PC-9 (cell line): ENCODE measurements at regions not wholly inside any gene's neighbourhood (a gene's known extent, or its start where the extent isn't known, plus 50 kb on each side); places are given as distances from the start of the nearest gene placed in this dataset.

Source experiments
- BruUV-seq: library from RNA; stranded (reverse); fragments of 400-500 nt; replicated peaks from 2 replicates; lab custom pipeline; 2021; lab: Mats Ljungman, UMichigan
- CTCF ChIA-PET: fragments of 300-600 bp; sonication (Branson Sonifier 250); formaldehyde crosslinking; loops from one replicate; lab custom pipeline; 2022; ENCODE audit warnings: antibody characterized with exemption; lab: Charles Lee
- POLR2A ChIA-PET: fragments of 300-600 bp; sonication (Branson Sonifier 250); formaldehyde crosslinking; loops from one replicate; lab custom pipeline; 2022; ENCODE audit warnings: antibody characterized with exemption; ENCODE audit not compliant: unreplicated experiment; lab: Charles Lee
- DNase-seq, 2 experiments: peaks; one replicate each; pipeline versions ENCODE4 v3.0.0 to v3.0.0-alpha.2; 2015 to 2022; ENCODE audit warnings: mixed read lengths in 1 of 2
- H2AFZ ChIP-seq: fragments of 200-600 bp; sonication (generic); 2 replicates; pipeline ENCODE4 v1.8.1; 2017; ENCODE audit warnings: antibody characterized with exemption
- H3F3A ChIP-seq: fragments of 200-600 bp; sonication (generic); 2 replicates; pipeline ENCODE4 v1.8.1; 2017; ENCODE audit warnings: antibody characterized with exemption, mild to moderate bottlenecking, low read depth; ENCODE audit not compliant: insufficient read depth
- H3K27ac ChIP-seq: fragments of 200-600 bp; sonication (generic); 2 replicates; pipeline ENCODE4 v1.6.1; 2016; ENCODE audit warnings: mixed run types
- H3K27me3 ChIP-seq: fragments of 200-600 bp; sonication (generic); 2 replicates; pipeline ENCODE4 v1.6.1; 2016; ENCODE audit warnings: low read depth, mixed run types; ENCODE audit not compliant: insufficient read depth
- H3K36me3 ChIP-seq: fragments of 200-600 bp; sonication (generic); 2 replicates; pipeline ENCODE4 v1.6.1; 2016; ENCODE audit warnings: low read depth, mixed run types
- H3K4me1 ChIP-seq: fragments of 200-600 bp; sonication (generic); replicated peaks from 2 replicates; pipeline ENCODE4 v1.6.1; 2016; ENCODE audit warnings: mixed run types; ENCODE audit not compliant: insufficient read depth
- H3K4me2 ChIP-seq: fragments of 200-600 bp; sonication (generic); 2 replicates; pipeline ENCODE4 v1.6.1; 2017; ENCODE audit warnings: mixed run types
- H3K4me3 ChIP-seq: fragments of 200-600 bp; sonication (generic); 2 replicates; pipeline ENCODE4 v1.6.1; 2016; ENCODE audit warnings: mixed run types
- H3K79me2 ChIP-seq: fragments of 200-600 bp; sonication (generic); 2 replicates; pipeline ENCODE4 v1.6.1; 2017; ENCODE audit warnings: low read depth, mixed run types
- H3K9me2 ChIP-seq: fragments of 200-600 bp; sonication (generic); 2 replicates; pipeline ENCODE4 v1.8.1; 2017; ENCODE audit warnings: mild to moderate bottlenecking; ENCODE audit not compliant: insufficient read depth
- H3K9me3 ChIP-seq: fragments of 200-600 bp; sonication (generic); 2 replicates; pipeline ENCODE4 v1.8.1; 2016; ENCODE audit warnings: low read depth; ENCODE audit not compliant: insufficient read depth
- H4K20me1 ChIP-seq: fragments of 200-600 bp; sonication (generic); 2 replicates; pipeline ENCODE4 v1.8.1; 2017; ENCODE audit not compliant: insufficient read depth
- EZH2 ChIP-seq: fragments of 200-600 bp; sonication (generic); IDR thresholded peaks from 2 replicates; pipeline ENCODE4 v1.8.0; 2017; ENCODE audit warnings: antibody characterized with exemption, low read depth
- intact Hi-C: fragments of 100-400 bp; cut with micrococcal nuclease; formaldehyde crosslinking; loops from one replicate; pipeline ENCODE4 v1.10.0; 2022; ENCODE audit not compliant: unreplicated experiment
- TF ChIP-seq, protein P1 (sequence below): fragments of 200-600 bp; sonication (generic); conservative IDR thresholded peaks from 2 replicates; pipeline ENCODE4 v1.6.1; 2017; ENCODE audit warnings: mixed run types, antibody characterized with exemption, mild to moderate bottlenecking, moderate library complexity

DNA sequence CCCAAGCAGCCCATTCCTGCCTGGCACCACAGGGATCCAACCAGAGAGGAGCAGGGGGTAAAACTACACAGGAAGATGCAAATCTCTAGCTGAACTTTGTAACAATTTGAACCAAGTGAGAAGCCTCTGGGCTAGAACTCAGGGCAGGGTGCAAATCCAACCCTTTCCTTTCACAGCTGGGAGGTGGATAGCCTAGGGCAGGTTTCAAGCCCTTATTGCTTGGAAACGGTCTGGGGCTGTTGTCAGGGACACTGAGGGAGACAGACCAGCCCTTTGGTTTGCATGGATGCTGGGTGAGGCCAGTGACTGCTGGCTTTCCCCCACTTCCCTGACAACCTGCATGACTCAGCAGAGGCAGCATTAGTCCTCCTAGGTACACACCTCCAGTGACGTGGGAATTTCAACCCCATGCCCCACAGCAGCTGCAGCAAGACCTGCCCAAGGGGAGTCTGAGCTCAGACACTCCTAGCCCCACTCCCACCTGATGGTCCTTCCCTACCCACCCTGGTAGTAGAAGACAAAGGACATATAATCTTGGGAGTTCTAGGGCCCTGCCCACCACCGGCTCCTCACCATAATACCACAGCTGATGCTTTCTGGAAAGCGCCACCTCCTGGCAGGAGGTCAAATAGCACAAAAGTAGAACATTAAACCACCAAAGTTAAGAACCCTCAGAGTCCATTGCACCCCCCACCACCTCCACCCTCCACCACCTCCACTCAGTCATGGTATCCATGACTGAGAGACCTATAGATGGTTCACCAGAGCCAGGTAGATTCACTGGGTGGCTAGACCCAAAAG, 797.7 kb upstream of the MAN1A1 start:
- no peaks in the 10 kb centered on the region for H4K20me1 ChIP-seq
- POLR2A ChIA-PET = no interaction called here
- BruUV-seq = no TSS peak
- H2AFZ ChIP-seq = no peak overlapping the region; the same call in 1 of the 2 replicates
- H3K4me2 ChIP-seq = peak overlapping the region; percentile 21; the same call in 1 of the 2 replicates
- peak in 1 of 2 experiments; percentile 12 for DNase-seq
- H3K4me3 ChIP-seq = no peak overlapping the region
- intact Hi-C loops = no loop called here
- no peak overlapping the region for H3K27ac ChIP-seq
- H3K4me1 ChIP-seq = no peaks in the 10 kb centered on the region
- H3K9me2 ChIP-seq = peaks cover 4% of the 10 kb centered on the region; the same call in 1 of the 2 replicates
- no peaks in the 10 kb centered on the region for H3K36me3 ChIP-seq
- TF ChIP-seq EZH2 = no peak
- TF ChIP-seq, protein P1, sequence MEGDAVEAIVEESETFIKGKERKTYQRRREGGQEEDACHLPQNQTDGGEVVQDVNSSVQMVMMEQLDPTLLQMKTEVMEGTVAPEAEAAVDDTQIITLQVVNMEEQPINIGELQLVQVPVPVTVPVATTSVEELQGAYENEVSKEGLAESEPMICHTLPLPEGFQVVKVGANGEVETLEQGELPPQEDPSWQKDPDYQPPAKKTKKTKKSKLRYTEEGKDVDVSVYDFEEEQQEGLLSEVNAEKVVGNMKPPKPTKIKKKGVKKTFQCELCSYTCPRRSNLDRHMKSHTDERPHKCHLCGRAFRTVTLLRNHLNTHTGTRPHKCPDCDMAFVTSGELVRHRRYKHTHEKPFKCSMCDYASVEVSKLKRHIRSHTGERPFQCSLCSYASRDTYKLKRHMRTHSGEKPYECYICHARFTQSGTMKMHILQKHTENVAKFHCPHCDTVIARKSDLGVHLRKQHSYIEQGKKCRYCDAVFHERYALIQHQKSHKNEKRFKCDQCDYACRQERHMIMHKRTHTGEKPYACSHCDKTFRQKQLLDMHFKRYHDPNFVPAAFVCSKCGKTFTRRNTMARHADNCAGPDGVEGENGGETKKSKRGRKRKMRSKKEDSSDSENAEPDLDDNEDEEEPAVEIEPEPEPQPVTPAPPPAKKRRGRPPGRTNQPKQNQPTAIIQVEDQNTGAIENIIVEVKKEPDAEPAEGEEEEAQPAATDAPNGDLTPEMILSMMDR = peak; percentile 64
- H3K79me2 ChIP-seq = no peaks in the 10 kb centered on the region
- CTCF ChIA-PET = no interaction called here
- H3F3A ChIP-seq = no peaks in the 10 kb centered on the region
- no peaks in the 10 kb centered on the region for H3K27me3 ChIP-seq
- peaks cover 20% of the 10 kb centered on the region for H3K9me3 ChIP-seq

DNA sequence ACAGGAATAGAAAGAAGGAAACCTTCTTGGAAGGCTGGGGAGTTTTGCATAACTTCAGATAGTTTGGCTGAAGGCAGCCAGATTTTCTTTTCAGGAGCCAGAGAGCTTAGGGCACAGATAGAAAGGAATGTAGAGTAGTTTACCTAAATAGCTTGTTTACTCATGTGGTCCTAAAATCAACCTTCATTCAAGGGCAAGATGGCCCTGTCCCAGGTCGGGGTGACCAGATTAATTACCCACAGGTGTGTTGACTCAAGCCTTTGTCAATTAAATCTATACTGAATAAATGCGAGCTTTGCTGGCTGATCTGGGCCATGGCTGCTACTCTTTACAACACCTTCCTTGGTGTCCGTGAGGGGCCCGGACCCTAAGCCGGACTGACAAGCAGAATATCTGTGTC, 792.0 kb upstream of the MAN1A1 start:
- Histone ChIP-seq H3K4me2 (no peak overlapping the region), H3K27me3 (no peaks in the 10 kb centered on the region), H3K9me2 (peaks cover 4% of the 10 kb centered on the region; the same call in 1 of the 2 replicates), H3K79me2 (no peaks in the 10 kb centered on the region), H2AFZ (no peak overlapping the region), H3K9me3 (no peaks in the 10 kb centered on the region), H3K36me3 (no peaks in the 10 kb centered on the region), H3K4me3 (no peak overlapping the region), H4K20me1 (no peaks in the 10 kb centered on the region), H3K27ac (no peak overlapping the region), H3K4me1 (no peaks in the 10 kb centered on the region), H3F3A (no peaks in the 10 kb centered on the region)
- no peak for DNase-seq
- intact Hi-C loops = no loop called here
- POLR2A ChIA-PET = no interaction called here
- CTCF ChIA-PET = no interaction called here
- no TSS peak for BruUV-seq
- TF ChIP-seq, protein P1 = no peak
- TF ChIP-seq EZH2 = no peak

DNA sequence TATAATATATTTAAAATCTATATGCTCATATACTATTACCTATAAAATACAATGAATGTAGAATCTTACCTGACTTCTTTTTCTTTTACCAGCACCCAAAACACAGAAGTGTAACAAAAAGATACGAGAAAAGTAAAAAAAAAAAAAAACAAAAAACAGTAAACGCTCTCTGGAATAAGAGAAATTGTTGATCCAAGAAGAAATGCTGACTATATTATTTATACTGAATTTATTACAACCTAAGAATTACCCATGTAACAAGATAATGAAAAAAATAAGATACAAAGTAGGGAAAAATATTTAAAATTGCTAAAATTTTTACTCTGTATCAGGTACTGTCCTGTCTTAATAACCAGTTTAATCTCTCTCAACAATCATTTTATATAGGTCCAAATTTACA, 787.9 kb upstream of the MAN1A1 start:
- Histone ChIP-seq H4K20me1 (no peaks in the 10 kb centered on the region), H3K4me2 (no peak overlapping the region), H3K36me3 (no peaks in the 10 kb centered on the region), H3K9me2 (no peaks in the 10 kb centered on the region), H3K27ac (no peak overlapping the region), H3K4me3 (no peak overlapping the region), H3K9me3 (no peaks in the 10 kb centered on the region), H3K79me2 (no peaks in the 10 kb centered on the region), H2AFZ (no peak overlapping the region), H3F3A (no peaks in the 10 kb centered on the region), H3K27me3 (no peaks in the 10 kb centered on the region), H3K4me1 (no peaks in the 10 kb centered on the region)
- ChIA-PET POLR2A (no interaction called here), CTCF (no interaction called here)
- TF ChIP-seq, protein P1 = no peak
- TF ChIP-seq EZH2 = no peak
- DNase-seq = no peak
- BruUV-seq = no TSS peak
- intact Hi-C loops = no loop called here
